NT2/D1 (cell line): ENCODE measurements at regions not wholly inside any gene's neighbourhood (a gene's known extent, or its start where the extent isn't known, plus 50 kb on each side); places are given as distances from the start of the nearest gene placed in this dataset.

Source experiments
- YY1 ChIP-seq: IDR thresholded peaks from 2 replicates; pipeline ENCODE4 v1.6.1; 2011; ENCODE audit not compliant: insufficient read length, insufficient read depth
- ZNF274 ChIP-seq: IDR thresholded peaks from 2 replicates; pipeline ENCODE4 v1.6.1; 2011; ENCODE audit warnings: mild to moderate bottlenecking, low read depth, low read length

DNA sequence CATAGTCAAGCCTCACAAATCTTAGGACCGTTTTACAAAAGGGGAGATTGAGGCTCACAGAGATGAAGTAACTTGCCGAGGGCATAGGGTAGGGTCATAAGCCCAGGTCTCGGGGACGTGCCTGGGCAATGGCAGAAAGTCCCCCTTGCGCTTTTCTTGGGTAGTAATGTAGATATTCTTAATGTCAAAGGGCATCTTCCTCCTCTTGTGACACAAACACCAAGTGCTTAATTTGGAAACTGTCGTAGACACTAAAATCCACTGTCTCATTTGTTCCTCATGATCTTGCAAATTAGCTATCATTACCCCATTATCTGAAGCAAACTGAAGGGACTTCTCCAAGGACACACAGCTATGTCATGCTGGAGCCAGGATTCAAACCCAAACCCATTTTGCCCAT lies 180.8 kb downstream of the GAS1 start:
- TF ChIP-seq YY1 (no peak), ZNF274 (no peak)
